ENCODE measurements at regions not wholly inside any gene's neighbourhood (a gene's known extent, or its start where the extent isn't known, plus 50 kb on each side); places are given as distances from the start of the nearest gene placed in this dataset.

GRCh38 chr4:12724510-12724909, 759.6 kb downstream of the RAB28 start:
- TF ChIP-seq POLR2A (IDR thresholded peaks at IDR 0.05) (no peak), CTCF (IDR thresholded peaks at IDR 0.05) (peak; percentile 33 to 66 (median 61))

All from right lobe of liver (tissue), 4 donors.